GM12874 (cell line): ENCODE measurements at regions not wholly inside any gene's neighbourhood (a gene's known extent, or its start where the extent isn't known, plus 50 kb on each side); places are given as distances from the start of the nearest gene placed in this dataset.
A peak's percentile ranks its signal among the peaks of the same experiment; 100 is the strongest.

Experiments
- TF ChIP-seq, protein P1 (sequence below): IDR thresholded peaks from 2 replicates; pipeline ENCODE4 v1.5.1; 2011; ENCODE audit warnings: low read depth, mild to moderate bottlenecking, control low read depth, low read length, moderate library complexity; ENCODE audit not compliant: insufficient read depth

DNA sequence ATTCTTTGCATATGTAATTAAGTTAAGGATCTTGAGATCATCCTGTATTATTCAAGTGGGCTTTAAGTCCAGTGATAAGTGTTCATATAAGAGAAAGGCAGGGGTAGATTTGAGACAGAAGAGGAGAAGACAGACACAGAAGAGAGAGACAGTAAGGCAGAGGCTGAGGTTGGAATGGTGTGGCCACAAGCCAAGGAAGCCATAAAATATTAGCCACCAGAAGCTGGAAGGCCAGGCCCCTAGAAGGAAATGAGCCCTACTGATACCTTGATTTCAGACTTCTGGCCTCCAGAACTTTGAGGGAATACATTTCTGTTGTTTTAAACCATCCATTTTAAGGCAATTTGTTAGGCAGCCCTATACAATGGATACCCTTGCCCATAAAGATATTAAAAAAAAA, 66.9 kb upstream of the DLX2 start:
- TF ChIP-seq, protein P1, sequence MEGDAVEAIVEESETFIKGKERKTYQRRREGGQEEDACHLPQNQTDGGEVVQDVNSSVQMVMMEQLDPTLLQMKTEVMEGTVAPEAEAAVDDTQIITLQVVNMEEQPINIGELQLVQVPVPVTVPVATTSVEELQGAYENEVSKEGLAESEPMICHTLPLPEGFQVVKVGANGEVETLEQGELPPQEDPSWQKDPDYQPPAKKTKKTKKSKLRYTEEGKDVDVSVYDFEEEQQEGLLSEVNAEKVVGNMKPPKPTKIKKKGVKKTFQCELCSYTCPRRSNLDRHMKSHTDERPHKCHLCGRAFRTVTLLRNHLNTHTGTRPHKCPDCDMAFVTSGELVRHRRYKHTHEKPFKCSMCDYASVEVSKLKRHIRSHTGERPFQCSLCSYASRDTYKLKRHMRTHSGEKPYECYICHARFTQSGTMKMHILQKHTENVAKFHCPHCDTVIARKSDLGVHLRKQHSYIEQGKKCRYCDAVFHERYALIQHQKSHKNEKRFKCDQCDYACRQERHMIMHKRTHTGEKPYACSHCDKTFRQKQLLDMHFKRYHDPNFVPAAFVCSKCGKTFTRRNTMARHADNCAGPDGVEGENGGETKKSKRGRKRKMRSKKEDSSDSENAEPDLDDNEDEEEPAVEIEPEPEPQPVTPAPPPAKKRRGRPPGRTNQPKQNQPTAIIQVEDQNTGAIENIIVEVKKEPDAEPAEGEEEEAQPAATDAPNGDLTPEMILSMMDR = no peak

DNA sequence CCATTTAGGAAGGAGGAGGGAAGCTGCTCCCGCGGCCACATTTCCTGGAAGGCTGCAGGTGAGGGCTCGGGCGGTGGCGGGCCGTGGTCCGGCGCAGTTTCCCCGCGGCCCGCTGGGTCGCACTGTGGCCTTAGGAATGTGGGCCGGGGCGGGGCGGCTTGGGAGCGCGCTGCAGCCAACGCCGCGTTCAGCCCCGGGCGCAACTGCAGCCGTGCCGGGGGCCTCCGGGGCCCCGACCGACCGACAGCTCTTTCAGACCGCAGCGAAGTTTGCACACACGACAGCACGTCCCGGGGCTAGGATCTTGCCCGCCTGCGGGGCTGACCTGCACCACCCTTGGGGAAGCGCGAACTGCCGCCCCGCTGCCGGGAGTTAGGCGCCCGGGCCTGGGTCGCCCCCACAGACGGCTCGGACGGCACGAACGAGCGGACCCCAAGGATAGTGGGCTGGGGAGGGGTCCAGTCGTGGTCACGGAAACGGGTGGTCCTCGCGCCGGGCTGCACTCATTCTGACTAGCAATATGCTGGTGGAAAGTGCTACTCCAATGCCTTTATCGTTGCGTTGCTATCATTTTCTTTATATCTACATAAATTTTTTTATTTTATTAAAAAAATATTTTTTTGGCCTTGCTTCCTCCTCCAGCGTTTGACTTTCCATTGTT, 69.9 kb upstream of the DLX2 start:
- TF ChIP-seq, protein P1 = peak; percentile 59

DNA sequence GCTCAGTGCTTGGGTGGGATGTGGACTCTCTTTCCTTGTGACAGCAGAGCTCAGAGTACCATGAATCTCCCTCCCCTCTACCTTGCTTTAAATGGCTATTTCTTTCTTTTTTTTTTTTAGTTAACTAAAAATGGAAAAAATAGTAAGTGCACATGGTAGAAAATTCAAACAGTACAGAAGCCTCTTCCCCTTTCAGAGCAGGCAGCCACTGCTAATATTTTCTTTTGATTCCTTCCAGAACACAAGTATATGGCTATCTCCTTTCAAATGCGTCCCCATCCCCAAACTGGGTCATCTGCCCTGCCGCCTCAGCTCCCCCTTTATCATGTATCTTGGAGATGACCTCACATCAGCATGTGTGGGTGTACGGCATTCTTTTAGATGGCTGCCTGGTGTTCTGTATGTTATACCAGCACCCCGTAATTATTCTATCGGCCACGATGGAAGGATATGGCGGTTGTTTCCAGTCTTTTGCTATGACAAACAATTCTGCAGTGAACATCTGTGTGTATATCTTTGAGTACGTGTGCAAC, 70.5 kb upstream of the DLX2 start:
- TF ChIP-seq, protein P1 = no peak

DNA sequence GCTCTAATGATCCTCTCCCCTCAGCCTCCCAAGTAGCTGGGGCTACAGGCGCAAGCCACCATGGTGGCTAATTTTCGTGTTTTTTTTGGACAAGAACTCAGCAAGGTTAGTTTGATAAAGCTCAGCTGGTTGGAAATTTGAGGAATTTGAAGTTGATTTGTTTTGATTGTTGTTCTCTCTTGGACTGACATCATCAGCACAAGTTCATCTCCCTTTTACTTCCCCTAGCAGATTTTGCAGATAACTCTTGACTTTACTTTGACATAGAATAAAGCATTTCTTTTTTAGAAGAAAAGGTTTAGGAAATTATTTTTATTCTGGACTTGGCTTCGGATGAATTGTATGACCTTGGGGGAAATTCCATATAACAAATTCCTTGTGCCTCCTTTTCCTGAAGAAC, 74.9 kb upstream of the DLX2 start:
- TF ChIP-seq, protein P1 = no peak

DNA sequence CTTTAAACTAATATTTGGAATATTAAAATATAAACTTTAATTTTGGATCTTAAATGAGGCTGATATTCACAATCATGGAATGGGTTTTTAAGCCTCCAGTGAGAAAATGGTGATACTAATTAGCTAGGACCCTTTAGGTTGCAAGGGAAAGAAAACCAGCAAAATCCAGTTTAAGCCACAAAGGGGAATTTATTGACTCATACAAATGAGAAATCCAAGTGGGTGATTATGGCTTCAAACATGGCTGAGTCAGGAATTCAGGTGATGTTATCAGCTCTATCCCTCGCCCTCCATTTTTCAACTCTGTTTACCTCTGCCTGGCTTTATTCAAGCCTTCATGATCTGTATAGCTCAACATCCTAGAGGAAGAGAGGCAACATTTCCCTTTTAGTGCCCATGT, 75.3 kb upstream of the DLX2 start:
- TF ChIP-seq, protein P1 = no peak

DNA sequence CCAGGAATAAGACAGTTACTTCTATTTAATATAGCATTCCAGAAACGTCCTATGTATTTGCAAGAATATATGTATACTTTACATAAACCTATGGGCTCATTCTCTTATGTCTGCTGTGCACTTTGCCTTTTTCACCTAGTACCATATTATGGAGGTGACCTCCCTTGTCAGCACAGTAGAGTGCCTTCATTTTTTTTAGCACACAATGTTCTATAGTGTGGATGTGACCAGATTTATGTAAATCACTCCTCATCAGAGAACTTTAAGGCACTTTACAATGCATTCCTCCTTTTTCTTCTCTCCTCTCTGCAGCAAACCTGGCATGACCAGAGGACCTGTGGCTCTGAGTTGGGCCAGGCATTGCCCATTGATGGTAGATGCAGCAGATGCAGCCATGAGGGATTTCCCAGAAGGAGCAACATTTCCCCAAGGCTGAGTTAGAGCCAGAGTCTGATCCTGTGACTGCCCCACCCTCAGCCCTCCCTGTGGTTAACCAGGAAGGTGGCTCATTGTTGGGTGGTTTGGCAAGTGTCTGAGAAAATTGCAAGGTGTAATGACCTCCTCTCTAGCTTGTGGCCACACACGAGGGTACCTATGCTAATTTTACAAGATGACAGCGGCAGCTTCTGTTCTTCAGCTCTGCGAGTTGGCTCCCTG, 76.5 kb upstream of the DLX2 start:
- TF ChIP-seq, protein P1 = no peak

DNA sequence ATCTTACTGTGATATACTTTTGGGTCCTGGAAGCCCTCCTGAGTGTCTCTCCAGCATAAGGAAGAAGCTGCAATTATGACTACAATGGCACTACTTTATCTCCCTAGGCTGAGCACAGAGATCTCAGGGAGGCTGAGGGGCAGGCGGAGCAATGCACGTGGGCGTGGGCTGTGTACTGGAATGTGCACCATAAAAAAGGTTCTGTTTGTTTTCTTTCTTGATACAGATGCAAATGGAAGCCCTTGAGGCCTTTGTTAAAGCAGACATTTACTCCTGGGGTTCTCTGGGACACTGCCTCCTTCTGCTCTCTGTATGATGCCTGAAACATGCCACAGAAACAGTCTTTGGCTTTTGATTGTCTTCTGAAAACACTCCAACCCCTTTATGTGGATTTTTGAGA, 79.1 kb upstream of the DLX2 start:
- TF ChIP-seq, protein P1 = no peak
